Right hindlimb (tissue), 1 donor: ENCODE measurements at regions not wholly inside any gene's neighbourhood (a gene's known extent, or its start where the extent isn't known, plus 50 kb on each side); places are given as distances from the start of the nearest gene placed in this dataset.

Experiments
- DNase-seq: peaks from one replicate; pipeline ENCODE4 v3.0.0-alpha.2; 2018

GRCh38 chr6:95517568-95517967, 59.8 kb upstream of the MANEA start:
- DNase-seq = no peak

GRCh38 chr6:95518630-95519227, 58.6 kb upstream of the MANEA start:
- no peak for DNase-seq

DNA sequence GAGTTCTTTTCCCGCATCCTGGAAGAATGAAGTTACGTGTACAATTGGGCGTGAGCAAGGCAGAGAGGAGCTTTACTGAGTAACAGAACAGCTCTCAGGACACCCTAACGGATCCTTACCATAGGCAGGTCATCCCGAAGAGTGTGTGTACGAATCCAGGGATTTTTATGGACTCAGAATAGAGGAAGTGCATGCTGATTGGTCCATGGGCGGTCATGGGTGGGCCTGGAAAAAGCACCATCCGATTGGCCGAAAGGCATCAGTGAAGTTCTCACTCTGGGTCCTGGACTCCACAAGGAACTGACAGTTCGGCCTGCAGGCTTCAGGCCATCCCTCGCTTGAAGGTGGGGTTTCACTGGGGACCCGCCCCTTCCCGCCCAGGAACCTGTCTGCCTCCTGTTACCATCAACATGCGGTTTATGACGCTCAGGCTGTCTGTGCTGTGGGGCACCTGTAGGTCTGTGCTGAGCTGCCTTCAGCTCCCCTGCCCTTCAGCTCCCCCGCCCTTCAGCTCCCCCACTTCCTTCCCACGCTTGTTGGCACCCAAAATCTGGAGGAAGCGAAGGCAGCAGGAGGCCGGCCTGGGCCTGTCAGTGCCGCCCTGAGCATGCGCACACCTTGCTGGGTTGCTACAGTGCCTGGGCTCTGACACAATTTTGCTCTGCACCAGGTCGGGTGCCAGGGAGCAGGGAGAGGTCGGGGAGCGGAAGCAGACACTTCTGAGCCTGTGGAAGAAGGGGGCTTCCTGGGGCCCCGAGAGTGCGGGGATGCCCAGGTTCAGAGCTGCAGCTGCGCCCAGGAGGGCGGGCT, 57.9 kb upstream of the MANEA start:
- DNase-seq = no peak

GRCh38 chr6:95521181-95521580, 56.2 kb upstream of the MANEA start:
- DNase-seq = no peak
